C4-2B (cell line): ENCODE measurements at regions not wholly inside any gene's neighbourhood (a gene's known extent, or its start where the extent isn't known, plus 50 kb on each side); places are given as distances from the start of the nearest gene placed in this dataset.

Experiments
- CTCF ChIP-seq: fragments of 450-650 bp; conservative IDR thresholded peaks from 2 replicates; pipeline ENCODE4 v1.5.1; 2017; ENCODE audit warnings: mild to moderate bottlenecking
- ZFX ChIP-seq: fragments of 450-650 bp; IDR thresholded peaks from 2 replicates; pipeline ENCODE4 v1.6.1; 2017

- TF ChIP-seq CTCF (no peak), ZFX (no peak)
These were observed 71.1 kb upstream of the FOXQ1 start for GRCh38 chr6:1240766-1241318.
